ENCODE measurements at regions not wholly inside any gene's neighbourhood (a gene's known extent, or its start where the extent isn't known, plus 50 kb on each side); places are given as distances from the start of the nearest gene placed in this dataset.

- DNase-seq = no peak
- no peak for TF ChIP-seq CTCF (IDR thresholded peaks at IDR 0.05)
- no peak for TF ChIP-seq POLR2A (IDR thresholded peaks at IDR 0.05)
- no peak overlapping the region for H3K4me3 ChIP-seq
- H3K27ac ChIP-seq = no peak overlapping the region
- intact Hi-C loops (cut with DNase I; ENCODE audit: low total_unique reads) = no loop called here
- H3K9me3 ChIP-seq = no peaks in the 10 kb centered on the region
- no peaks in the 10 kb centered on the region for H3K27me3 ChIP-seq
- no peaks in the 10 kb centered on the region for H3K36me3 ChIP-seq
- H3K4me1 ChIP-seq = no peaks in the 10 kb centered on the region
These were observed 286.8 kb upstream of the PBX1 start for GRCh38 chr1:164272156-164272555.

- DNase-seq = peak; percentile 59 to 64
- Histone ChIP-seq H3K9me3 (no peaks in the 10 kb centered on the region), H3K36me3 (no peaks in the 10 kb centered on the region), H3K27me3 (no peaks in the 10 kb centered on the region), H3K4me3 (peak overlapping the region in 1 of 2 donors; percentile 8), H3K27ac (peak overlapping the region; percentile 70 to 75), H3K4me1 (no peaks in the 10 kb centered on the region)
- TF ChIP-seq CTCF (IDR thresholded peaks at IDR 0.05) (no peak), POLR2A (IDR thresholded peaks at IDR 0.05) (no peak)
- intact Hi-C loops (cut with DNase I; ENCODE audit: low total_unique reads) = no loop called here
These were observed 262.8 kb upstream of the PBX1 start for GRCh38 chr1:164296172-164296571.

- TF ChIP-seq POLR2A (IDR thresholded peaks at IDR 0.05) (no peak), CTCF (IDR thresholded peaks at IDR 0.05) (no peak)
- H3K4me3 ChIP-seq = no peak overlapping the region
- H3K4me1 ChIP-seq = no peaks in the 10 kb centered on the region
- DNase-seq = no peak
- H3K27me3 ChIP-seq = no peaks in the 10 kb centered on the region
- no peaks in the 10 kb centered on the region for H3K9me3 ChIP-seq
- intact Hi-C loops (cut with DNase I; ENCODE audit: low total_unique reads) = no loop called here
- H3K27ac ChIP-seq = no peak overlapping the region
- H3K36me3 ChIP-seq = no peaks in the 10 kb centered on the region
These were observed 250.9 kb upstream of the PBX1 start for GRCh38 chr1:164308101-164308500.

GRCh38 chr1:164310166-164310565, 248.8 kb upstream of the PBX1 start:
- Histone ChIP-seq H3K4me3 (no peak overlapping the region), H3K27ac (no peak overlapping the region), H3K9me3 (no peaks in the 10 kb centered on the region), H3K4me1 (no peaks in the 10 kb centered on the region), H3K27me3 (no peaks in the 10 kb centered on the region), H3K36me3 (no peaks in the 10 kb centered on the region)
- no peak for TF ChIP-seq POLR2A (IDR thresholded peaks at IDR 0.05)
- no peak for TF ChIP-seq CTCF (IDR thresholded peaks at IDR 0.05)
- intact Hi-C loops (cut with DNase I; ENCODE audit: low total_unique reads) = no loop called here
- DNase-seq = no peak

- Histone ChIP-seq H3K27ac (no peak overlapping the region), H3K36me3 (no peaks in the 10 kb centered on the region), H3K4me1 (no peaks in the 10 kb centered on the region), H3K9me3 (no peaks in the 10 kb centered on the region), H3K27me3 (no peaks in the 10 kb centered on the region), H3K4me3 (no peak overlapping the region)
- TF ChIP-seq CTCF (IDR thresholded peaks at IDR 0.05) (no peak), POLR2A (IDR thresholded peaks at IDR 0.05) (no peak)
- DNase-seq = no peak
- intact Hi-C loops (cut with DNase I; ENCODE audit: low total_unique reads) = no loop called here
These were observed 247.6 kb upstream of the PBX1 start for GRCh38 chr1:164311377-164311776.
